A549 (cell line): ENCODE measurements at regions not wholly inside any gene's neighbourhood (a gene's known extent, or its start where the extent isn't known, plus 50 kb on each side); places are given as distances from the start of the nearest gene placed in this dataset.

ENCODE experiments used
- CTCF ChIP-seq: fragments of >200 bp; sonication (Bioruptor Twin); formaldehyde crosslinking; IDR thresholded peaks from 3 replicates; pipeline ENCODE4 v1.5.1; 2016
- EP300 ChIP-seq, 2 experiments: fragments of >200 bp; sonication (Bioruptor Twin); formaldehyde crosslinking; IDR thresholded peaks; 2 replicates in 1 of 2; 3 replicates in 1 of 2; pipeline ENCODE4 v1.6.1; 2016 to 2017
- ESRRA ChIP-seq: fragments of 150-350 bp; IDR thresholded peaks from 2 replicates; pipeline ENCODE4 v1.6.1; 2014; ENCODE audit warnings: mild to moderate bottlenecking, low read length, borderline replicate concordance
- MAX ChIP-seq: IDR thresholded peaks from 2 replicates; pipeline ENCODE4 v1.6.1; 2012
- NR3C1 ChIP-seq: fragments of >200 bp; sonication (Bioruptor Twin); formaldehyde crosslinking; IDR thresholded peaks from 3 replicates; pipeline ENCODE4 v1.6.1; 2017
- POLR2A ChIP-seq: IDR thresholded peaks from 2 replicates; pipeline ENCODE4 v1.6.1; 2012; ENCODE audit warnings: mild to moderate bottlenecking, low read length
- RAD21 ChIP-seq, 2 experiments: fragments of >200 bp in 1 of 2; sonication (Bioruptor Twin) in 1 of 2; formaldehyde crosslinking in 1 of 2; IDR thresholded peaks in 1 of 2; conservative IDR thresholded peaks in 1 of 2; 2 replicates in 1 of 2; 3 replicates in 1 of 2; pipeline ENCODE4 v1.6.1; 2012 to 2018; ENCODE audit warnings: inconsistent platforms in 1 of 2
- ZNF302 ChIP-seq: fragments of 250-450 bp; sonication (Bioruptor Pico); IDR thresholded peaks from 2 replicates; pipeline ENCODE4 v1.9.0; 2021; ENCODE audit warnings: inconsistent platforms, mild to moderate bottlenecking, moderate library complexity
- TF ChIP-seq, protein P1 (sequence below): IDR thresholded peaks from 2 replicates; pipeline ENCODE4 v1.6.1; 2012
- TF ChIP-seq, protein P2 (sequence below): fragments of 450-650 bp; IDR thresholded peaks from 2 replicates; pipeline ENCODE4 v1.6.1; 2014; ENCODE audit warnings: antibody characterized with exemption

DNA sequence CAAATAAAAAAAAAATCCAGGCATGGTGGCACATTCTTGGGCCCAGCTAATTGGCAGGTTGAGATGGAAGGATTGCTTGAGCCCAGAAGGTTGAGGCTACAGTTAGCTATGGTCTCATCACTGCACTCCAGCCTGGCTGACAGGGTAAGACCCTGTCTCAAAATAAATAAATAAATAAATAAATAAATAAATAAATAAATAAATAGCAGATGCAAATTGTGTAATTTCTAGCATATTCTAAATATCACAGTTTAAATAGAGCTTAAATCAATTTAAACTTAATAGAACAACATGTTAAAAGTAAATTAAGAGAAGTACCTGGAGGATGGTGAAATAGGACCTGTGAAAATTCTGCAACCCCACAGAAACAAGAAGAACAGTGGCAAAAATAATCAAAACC is 290.5 kb downstream of the TFEC start:
- TF ChIP-seq, protein P1, sequence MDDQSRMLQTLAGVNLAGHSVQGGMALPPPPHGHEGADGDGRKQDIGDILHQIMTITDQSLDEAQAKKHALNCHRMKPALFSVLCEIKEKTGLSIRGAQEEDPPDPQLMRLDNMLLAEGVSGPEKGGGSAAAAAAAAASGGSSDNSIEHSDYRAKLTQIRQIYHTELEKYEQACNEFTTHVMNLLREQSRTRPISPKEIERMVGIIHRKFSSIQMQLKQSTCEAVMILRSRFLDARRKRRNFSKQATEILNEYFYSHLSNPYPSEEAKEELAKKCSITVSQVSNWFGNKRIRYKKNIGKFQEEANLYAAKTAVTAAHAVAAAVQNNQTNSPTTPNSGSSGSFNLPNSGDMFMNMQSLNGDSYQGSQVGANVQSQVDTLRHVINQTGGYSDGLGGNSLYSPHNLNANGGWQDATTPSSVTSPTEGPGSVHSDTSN: no peak
- TF ChIP-seq ZNF302 (CRISPR knock-in tag): no peak
- no peak for TF ChIP-seq CTCF
- no peak for TF ChIP-seq MAX
- TF ChIP-seq RAD21 (conservative IDR thresholded peaks at IDR 0.05 in 1 of 2, IDR thresholded peaks at IDR 0.05 in 1 of 2): no peak
- TF ChIP-seq EP300 (IDR thresholded peaks at IDR 0.05): no peak
- TF ChIP-seq, protein P2, sequence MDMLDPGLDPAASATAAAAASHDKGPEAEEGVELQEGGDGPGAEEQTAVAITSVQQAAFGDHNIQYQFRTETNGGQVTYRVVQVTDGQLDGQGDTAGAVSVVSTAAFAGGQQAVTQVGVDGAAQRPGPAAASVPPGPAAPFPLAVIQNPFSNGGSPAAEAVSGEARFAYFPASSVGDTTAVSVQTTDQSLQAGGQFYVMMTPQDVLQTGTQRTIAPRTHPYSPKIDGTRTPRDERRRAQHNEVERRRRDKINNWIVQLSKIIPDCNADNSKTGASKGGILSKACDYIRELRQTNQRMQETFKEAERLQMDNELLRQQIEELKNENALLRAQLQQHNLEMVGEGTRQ: no peak
- no peak for TF ChIP-seq POLR2A
- no peak for TF ChIP-seq ESRRA
- no peak for TF ChIP-seq NR3C1
